ENCODE measurements at regions not wholly inside any gene's neighbourhood (a gene's known extent, or its start where the extent isn't known, plus 50 kb on each side); places are given as distances from the start of the nearest gene placed in this dataset.

DNA sequence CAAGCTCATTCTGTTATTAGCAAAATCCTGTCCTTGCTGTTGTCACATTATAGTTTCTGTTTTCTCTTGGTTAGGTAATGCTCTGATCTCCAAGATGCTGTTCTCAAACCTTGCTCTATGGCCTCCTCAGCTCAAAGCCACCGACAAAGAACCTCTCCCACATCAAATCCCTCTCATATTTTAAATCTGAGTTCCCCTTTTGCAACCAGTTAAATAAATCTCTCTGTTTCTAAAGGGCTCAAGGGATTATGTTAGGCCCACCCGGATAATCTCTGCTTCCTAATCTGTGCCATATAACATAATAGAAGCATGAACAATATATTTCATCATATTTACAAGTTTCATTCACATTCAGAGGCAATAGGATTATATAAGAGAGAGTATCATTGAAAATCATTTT, 286.0 kb downstream of the CYLC2 start:
- Mint-ChIP-seq H3K9me3 (ENCODE audit: unreplicated experiment) (peaks cover 4% of the 10 kb centered on the region), H3K27me3 (ENCODE audit: unreplicated experiment) (no peaks in the 10 kb centered on the region), H3K4me1 (ENCODE audit: unreplicated experiment) (no peaks in the 10 kb centered on the region), H3K4me3 (ENCODE audit: unreplicated experiment) (no peak overlapping the region), H3K27ac (ENCODE audit: unreplicated experiment) (no peak overlapping the region), H3K36me3 (ENCODE audit: unreplicated experiment) (no peaks in the 10 kb centered on the region)
- no peak for DNase-seq (ENCODE audit: extremely low spot score, unreplicated experiment)
- TF ChIP-seq, protein P1, sequence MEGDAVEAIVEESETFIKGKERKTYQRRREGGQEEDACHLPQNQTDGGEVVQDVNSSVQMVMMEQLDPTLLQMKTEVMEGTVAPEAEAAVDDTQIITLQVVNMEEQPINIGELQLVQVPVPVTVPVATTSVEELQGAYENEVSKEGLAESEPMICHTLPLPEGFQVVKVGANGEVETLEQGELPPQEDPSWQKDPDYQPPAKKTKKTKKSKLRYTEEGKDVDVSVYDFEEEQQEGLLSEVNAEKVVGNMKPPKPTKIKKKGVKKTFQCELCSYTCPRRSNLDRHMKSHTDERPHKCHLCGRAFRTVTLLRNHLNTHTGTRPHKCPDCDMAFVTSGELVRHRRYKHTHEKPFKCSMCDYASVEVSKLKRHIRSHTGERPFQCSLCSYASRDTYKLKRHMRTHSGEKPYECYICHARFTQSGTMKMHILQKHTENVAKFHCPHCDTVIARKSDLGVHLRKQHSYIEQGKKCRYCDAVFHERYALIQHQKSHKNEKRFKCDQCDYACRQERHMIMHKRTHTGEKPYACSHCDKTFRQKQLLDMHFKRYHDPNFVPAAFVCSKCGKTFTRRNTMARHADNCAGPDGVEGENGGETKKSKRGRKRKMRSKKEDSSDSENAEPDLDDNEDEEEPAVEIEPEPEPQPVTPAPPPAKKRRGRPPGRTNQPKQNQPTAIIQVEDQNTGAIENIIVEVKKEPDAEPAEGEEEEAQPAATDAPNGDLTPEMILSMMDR (IDR thresholded peaks at IDR 0.05): no peak

DNA sequence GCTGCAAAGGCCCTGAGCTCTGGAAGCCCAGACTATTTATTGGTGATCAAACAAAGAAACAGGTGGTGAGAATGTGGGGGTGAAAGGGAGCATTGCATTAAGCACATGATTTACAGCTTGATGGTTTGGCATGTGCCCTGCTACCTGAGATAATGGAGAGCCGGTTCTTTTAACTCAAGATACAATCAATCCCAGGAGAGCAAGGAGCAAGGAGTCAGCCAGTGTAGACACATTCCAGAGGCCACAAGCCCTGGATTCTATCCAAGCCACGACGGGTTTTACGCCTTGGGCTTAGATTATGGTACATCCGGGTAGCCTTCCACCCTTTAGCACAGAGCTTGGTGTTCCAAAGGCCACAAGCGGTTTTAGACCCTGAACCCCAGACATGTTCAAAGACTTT, 292.2 kb downstream of the CYLC2 start:
- DNase-seq (ENCODE audit: extremely low spot score, unreplicated experiment): no peak
- no peaks in the 10 kb centered on the region for H3K27me3 Mint-ChIP-seq (ENCODE audit: unreplicated experiment)
- H3K36me3 Mint-ChIP-seq (ENCODE audit: unreplicated experiment): no peaks in the 10 kb centered on the region
- no peak overlapping the region for H3K27ac Mint-ChIP-seq (ENCODE audit: unreplicated experiment)
- no peaks in the 10 kb centered on the region for H3K4me1 Mint-ChIP-seq (ENCODE audit: unreplicated experiment)
- peaks cover 9% of the 10 kb centered on the region for H3K9me3 Mint-ChIP-seq (ENCODE audit: unreplicated experiment)
- TF ChIP-seq, protein P1 (IDR thresholded peaks at IDR 0.05): no peak
- no peak overlapping the region for H3K4me3 Mint-ChIP-seq (ENCODE audit: unreplicated experiment)

DNA sequence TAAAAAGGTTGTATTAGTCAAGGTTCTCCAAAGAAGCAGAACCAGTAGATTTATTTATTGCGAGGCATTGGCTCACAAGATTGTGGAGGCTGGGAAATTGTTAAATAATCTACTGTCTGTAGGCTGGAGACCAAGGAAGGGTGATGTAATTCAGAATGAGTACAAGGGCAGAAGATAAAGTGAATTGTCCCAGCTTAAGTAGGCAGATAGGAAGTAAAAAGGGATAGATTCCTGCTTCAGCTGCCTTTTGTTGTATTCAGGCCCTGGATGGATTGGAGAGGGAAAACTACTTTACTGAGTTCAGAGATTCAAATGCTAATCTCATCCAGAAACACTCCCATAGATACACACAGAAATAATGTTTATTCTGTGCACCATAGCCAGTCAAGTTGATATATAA, 301.1 kb downstream of the CYLC2 start:
- peaks cover under 1% of the 10 kb centered on the region for H3K9me3 Mint-ChIP-seq (ENCODE audit: unreplicated experiment)
- DNase-seq (ENCODE audit: extremely low spot score, unreplicated experiment): no peak

DNA sequence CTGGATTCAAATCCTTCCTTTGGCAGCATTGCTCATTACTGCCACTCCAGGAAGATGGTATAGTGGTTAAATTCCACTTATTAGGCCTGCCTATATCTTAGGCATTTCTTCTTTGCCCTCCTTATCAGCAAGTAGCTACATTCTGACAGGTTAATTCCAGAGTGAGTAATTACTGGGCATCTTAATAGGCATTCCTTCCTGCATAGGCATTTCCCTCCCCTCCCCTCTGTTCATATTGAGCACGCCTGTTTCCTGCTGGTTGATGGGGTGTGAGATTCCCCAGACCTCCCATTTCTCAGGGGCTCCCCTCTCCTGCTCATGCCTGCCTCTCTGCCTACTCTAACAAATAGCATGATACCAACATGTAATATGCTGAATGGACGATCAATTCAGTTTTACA, 305.9 kb downstream of the CYLC2 start:
- Mint-ChIP-seq H3K4me1 (ENCODE audit: unreplicated experiment) (no peaks in the 10 kb centered on the region), H3K27ac (ENCODE audit: unreplicated experiment) (no peak overlapping the region), H3K9me3 (ENCODE audit: unreplicated experiment) (peaks cover 15% of the 10 kb centered on the region), H3K27me3 (ENCODE audit: unreplicated experiment) (no peaks in the 10 kb centered on the region), H3K4me3 (ENCODE audit: unreplicated experiment) (no peak overlapping the region), H3K36me3 (ENCODE audit: unreplicated experiment) (no peaks in the 10 kb centered on the region)
- TF ChIP-seq, protein P1 (IDR thresholded peaks at IDR 0.05): no peak
- DNase-seq (ENCODE audit: extremely low spot score, unreplicated experiment): no peak

More for the DNA sequence above, 301.1 kb downstream of the CYLC2 start:
- Mint-ChIP-seq H3K27ac (ENCODE audit: unreplicated experiment) (no peak overlapping the region), H3K4me1 (ENCODE audit: unreplicated experiment) (no peaks in the 10 kb centered on the region), H3K27me3 (ENCODE audit: unreplicated experiment) (no peaks in the 10 kb centered on the region), H3K36me3 (ENCODE audit: unreplicated experiment) (no peaks in the 10 kb centered on the region), H3K4me3 (ENCODE audit: unreplicated experiment) (no peak overlapping the region)
- TF ChIP-seq, protein P1 (IDR thresholded peaks at IDR 0.05): no peak

DNA sequence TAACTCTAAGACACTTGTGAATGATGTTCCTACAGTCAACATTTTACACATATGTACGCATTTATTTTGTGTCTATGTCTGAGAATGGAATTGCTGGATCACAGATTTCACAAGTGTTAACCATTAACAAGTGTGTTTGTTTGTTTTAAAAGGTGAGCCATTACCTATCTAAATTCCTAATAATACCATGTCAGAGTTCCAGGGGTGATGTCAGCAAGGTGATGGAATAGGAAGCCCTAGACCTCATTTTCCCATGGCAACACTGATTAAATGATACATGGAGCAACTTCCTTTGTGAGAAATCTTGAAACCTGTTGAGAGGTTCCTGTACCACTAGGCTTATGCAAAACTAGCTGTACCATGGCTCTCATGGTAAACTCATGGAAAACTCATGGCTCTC, 309.7 kb downstream of the CYLC2 start:
- TF ChIP-seq, protein P1 (IDR thresholded peaks at IDR 0.05): no peak
- Mint-ChIP-seq H3K9me3 (ENCODE audit: unreplicated experiment) (peaks cover 24% of the 10 kb centered on the region), H3K36me3 (ENCODE audit: unreplicated experiment) (no peaks in the 10 kb centered on the region), H3K27me3 (ENCODE audit: unreplicated experiment) (no peaks in the 10 kb centered on the region), H3K27ac (ENCODE audit: unreplicated experiment) (no peak overlapping the region), H3K4me3 (ENCODE audit: unreplicated experiment) (no peak overlapping the region), H3K4me1 (ENCODE audit: unreplicated experiment) (no peaks in the 10 kb centered on the region)
- no peak for DNase-seq (ENCODE audit: extremely low spot score, unreplicated experiment)
